Inflammatory macrophage (primary cell): ENCODE measurements at regions not wholly inside any gene's neighbourhood (a gene's known extent, or its start where the extent isn't known, plus 50 kb on each side); places are given as distances from the start of the nearest gene placed in this dataset.
A peak's percentile ranks its signal among the peaks of the same experiment; 100 is the strongest.

ENCODE experiments used
- DNase-seq, 2 donors: peaks; one replicate each; pipeline ENCODE4 v3.0.0-alpha.2; 2020 to 2022

- peak; percentile 59 to 86 for DNase-seq
These were observed 133.3 kb upstream of the NAMPT start for GRCh38 chr7:106418094-106418493.

- no peak for DNase-seq
These were observed 132.6 kb upstream of the NAMPT start for GRCh38 chr7:106417273-106417902.

DNA sequence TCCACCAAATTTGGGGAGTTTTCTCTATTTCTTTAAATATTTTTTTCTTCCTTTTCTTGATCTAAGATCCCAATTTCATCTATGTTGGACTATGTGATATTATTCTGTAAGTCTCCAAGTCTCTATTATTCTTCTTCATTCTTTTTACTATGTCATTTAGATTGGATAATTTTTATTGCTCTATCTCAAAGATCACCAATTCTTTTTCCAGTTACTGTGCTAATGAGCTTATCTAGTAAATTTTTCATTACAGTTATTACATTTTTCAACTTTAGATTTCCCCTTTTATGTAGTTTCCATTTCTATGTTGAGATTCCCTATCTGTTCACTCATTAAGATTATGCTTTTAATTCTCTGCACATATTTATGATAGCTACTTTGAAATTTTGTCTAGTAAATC, 131.6 kb upstream of the NAMPT start:
- DNase-seq: no peak

DNA sequence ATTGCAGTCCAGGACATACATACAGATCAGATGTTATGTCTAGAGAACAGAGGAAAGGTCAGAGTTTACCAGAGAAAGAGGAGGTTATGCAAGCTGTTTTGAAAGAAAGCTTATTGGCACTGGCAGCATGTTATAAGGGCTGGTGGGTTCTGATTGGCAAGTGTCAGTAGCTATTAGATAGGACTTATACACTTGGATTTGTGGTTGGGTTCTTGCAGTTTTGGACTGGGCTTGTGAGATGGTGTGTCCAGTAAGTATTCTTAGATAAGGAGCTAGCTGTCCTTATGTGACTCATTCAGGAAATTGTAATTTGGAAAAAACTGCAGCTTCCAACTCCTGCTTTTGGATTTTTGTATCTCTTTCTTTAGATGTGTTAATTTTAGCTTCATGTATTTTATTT, 130.7 kb upstream of the NAMPT start:
- DNase-seq: no peak

DNA sequence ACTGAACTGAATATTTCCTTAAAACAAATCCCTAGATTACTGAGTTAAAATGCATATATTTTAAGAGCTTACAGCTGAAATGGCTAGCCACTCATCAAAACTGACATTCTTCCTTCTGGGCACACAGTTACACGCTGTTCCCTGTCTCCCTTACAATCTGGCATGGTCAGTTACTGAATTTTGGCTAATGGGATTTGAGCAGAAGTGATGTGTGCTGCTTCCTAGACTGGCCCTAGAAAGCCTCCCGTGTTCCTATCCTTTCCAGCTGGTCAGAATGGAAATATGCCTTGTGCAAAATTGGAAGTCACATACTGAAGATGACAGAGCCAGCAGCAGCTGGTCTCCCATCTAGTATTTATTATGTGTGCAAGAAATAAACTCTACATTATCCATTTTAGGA, 128.7 kb upstream of the NAMPT start:
- DNase-seq: no peak

DNA sequence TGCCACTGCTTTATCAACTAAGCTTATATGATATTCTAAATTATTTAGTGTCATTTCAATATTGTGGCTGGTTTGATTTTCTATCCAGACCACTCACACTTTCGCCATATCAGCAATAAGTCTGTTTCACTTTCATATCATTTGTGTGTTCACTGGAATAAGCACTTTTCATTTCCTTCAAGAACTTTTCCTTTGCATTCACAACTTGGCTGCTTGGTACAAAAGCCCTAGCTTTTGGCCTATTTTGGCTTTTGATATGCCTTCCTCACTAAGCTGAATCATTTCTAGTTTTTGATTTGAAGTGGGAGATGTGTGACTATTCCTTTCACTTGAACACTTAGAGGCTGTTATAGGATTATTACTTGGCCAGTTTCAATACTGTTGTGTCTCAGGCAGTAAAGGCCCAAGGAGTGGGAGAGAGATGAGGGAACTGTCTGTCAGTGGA, 120.9 kb upstream of the NAMPT start:
- DNase-seq: no peak

DNA sequence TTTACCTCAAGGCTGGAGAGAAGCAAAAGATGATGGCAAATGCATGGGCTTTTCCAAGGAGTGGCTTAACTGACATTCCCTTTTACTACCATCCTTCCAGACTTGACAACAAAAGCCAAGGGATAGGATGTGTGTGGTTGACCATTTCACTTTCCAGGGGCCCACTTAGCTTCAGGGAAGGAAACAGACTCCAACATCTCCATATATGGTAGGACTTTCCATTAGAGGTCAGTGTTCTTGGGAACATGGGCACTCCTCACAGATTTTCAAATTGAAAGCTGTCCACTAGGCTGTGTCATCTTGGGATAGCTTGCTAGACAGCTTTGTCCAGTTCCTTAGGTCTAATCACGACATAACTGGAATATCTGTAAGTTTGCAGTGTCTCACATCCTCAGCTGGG, 118.1 kb upstream of the NAMPT start:
- DNase-seq: no peak

DNA sequence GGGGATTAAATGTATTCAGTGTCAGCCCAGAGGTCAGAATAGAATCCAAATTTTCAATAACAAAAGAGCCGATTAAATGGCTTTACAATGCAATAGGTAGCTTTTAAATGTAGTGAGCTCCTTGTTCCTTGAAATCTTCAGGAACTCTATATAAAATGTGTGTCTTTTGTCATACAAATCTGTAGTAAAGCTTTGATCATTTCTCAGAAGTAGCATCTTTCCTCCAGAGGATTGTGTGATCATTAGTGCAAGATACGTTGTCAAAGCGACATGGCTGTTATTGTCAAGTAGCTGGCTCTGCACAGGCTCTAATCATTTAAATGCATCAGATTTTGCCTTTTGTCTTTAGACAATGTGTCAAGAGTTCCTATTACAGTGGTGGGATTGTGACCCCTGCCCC, 116.1 kb upstream of the NAMPT start:
- DNase-seq: no peak

GRCh38 chr7:106398786-106399185, 114.0 kb upstream of the NAMPT start:
- no peak for DNase-seq

GRCh38 chr7:106397994-106398393, 113.2 kb upstream of the NAMPT start:
- no peak for DNase-seq

GRCh38 chr7:106394526-106394925, 109.7 kb upstream of the NAMPT start:
- DNase-seq: no peak

- no peak for DNase-seq
These were observed 108.9 kb upstream of the NAMPT start for GRCh38 chr7:106393564-106394251.

DNA sequence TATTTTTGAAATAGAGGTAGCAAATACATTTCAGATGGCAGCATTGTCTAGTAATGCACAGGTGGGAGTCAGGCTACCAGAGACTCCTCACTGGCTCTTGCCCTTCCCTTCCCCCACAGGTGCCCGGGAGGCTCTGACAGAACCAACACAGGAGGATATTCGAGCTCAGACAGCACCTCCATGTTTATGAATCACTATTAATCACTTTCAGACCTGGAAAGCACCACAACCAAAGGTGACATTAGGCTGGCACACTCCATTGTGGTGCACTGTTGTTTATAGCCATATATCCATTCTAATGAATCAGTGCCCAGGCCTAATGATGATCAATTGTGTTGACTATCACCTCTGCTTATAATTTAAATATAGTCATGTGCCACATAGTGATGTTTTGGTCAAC, 107.8 kb upstream of the NAMPT start:
- no peak for DNase-seq

GRCh38 chr7:106392144-106392543, 107.4 kb upstream of the NAMPT start:
- DNase-seq: no peak

GRCh38 chr7:106386958-106387357, 102.2 kb upstream of the NAMPT start:
- no peak for DNase-seq

GRCh38 chr7:106384373-106384772, 99.6 kb upstream of the NAMPT start:
- DNase-seq: peak; percentile 4 to 19

GRCh38 chr7:106382929-106383328, 98.1 kb upstream of the NAMPT start:
- no peak for DNase-seq

DNA sequence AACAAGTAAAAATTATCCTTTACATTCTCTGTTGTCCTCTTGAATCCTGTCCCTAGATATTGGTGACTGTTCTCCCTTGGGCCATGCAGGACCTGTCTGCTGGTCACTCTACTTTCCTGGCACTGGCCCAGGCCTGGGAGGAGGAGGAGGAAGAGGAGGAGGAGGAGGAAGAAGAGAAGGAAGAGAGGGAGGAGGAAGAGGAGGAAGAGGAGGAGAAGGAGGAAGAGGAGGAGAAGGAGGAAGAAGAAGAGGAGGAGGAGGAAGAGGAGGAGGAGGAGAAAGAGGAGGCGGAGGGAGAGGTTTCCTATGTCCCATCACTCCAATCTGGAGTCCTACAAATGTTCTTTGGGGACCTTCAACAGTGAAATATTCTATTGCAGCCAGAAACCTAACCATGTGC, 97.3 kb upstream of the NAMPT start:
- no peak for DNase-seq

DNA sequence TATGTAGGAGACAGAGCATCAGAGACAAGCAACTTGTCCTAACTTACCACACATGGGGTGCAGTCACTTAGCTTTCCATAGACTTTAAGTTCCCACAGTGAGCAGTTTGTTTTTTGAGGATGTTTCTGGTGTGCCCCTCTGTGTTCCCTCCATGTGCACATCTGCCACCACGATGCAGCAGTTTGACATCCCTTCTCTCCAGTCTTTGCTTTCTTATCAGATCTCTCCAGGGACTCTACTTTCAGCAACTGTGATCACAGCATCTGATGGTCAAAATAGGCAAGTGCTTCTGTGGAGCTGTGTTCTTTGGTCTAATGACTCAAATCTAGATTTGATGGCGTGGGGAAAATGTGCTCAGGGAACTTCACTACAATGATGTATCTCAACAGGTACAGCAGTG, 96.5 kb upstream of the NAMPT start:
- no peak for DNase-seq

GRCh38 chr7:106377847-106378361, 93.1 kb upstream of the NAMPT start:
- no peak for DNase-seq

- no peak for DNase-seq
These were observed 91.4 kb upstream of the NAMPT start for GRCh38 chr7:106376026-106376799.

GRCh38 chr7:106375499-106375898, 90.7 kb upstream of the NAMPT start:
- no peak for DNase-seq

- DNase-seq: no peak
These were observed 89.7 kb upstream of the NAMPT start for GRCh38 chr7:106374437-106374836.
